Hepatocyte (in vitro differentiated cells): ENCODE measurements at regions not wholly inside any gene's neighbourhood (a gene's known extent, or its start where the extent isn't known, plus 50 kb on each side); places are given as distances from the start of the nearest gene placed in this dataset.

Experiments
- DNase-seq: peaks from one replicate; pipeline ENCODE4 v3.0.0-alpha.2; 2016; ENCODE audit warnings: low spot score
- H2AFZ ChIP-seq: fragments of 200-600 bp; sonication (generic); 2 replicates; pipeline ENCODE4 v1.6.0; 2016; ENCODE audit warnings: antibody characterized with exemption, mild to moderate bottlenecking
- H3K27ac ChIP-seq: fragments of 200-600 bp; sonication (generic); 2 replicates; pipeline ENCODE4 v1.5.1; 2016; ENCODE audit warnings: mild to moderate bottlenecking
- H3K27me3 ChIP-seq: fragments of 200-600 bp; sonication (generic); 2 replicates; pipeline ENCODE4 v1.6.1; 2016
- H3K36me3 ChIP-seq: fragments of 200-600 bp; sonication (generic); replicated peaks from 2 replicates; pipeline ENCODE4 v1.5.1; 2016; ENCODE audit warnings: low read depth; ENCODE audit not compliant: insufficient read depth
- H3K4me1 ChIP-seq: fragments of 200-600 bp; sonication (generic); 2 replicates; pipeline ENCODE4 v1.5.1; 2016; ENCODE audit warnings: mild to moderate bottlenecking, moderate library complexity; ENCODE audit not compliant: insufficient read depth
- H3K4me2 ChIP-seq: fragments of 200-600 bp; sonication (generic); 2 replicates; pipeline ENCODE4 v1.6.0; 2016
- H3K4me3 ChIP-seq: fragments of 200-600 bp; sonication (generic); 2 replicates; pipeline ENCODE4 v1.5.1; 2016; ENCODE audit warnings: mild to moderate bottlenecking
- H3K79me2 ChIP-seq: fragments of 200-600 bp; sonication (generic); 2 replicates; pipeline ENCODE4 v1.6.0; 2017; ENCODE audit warnings: mild to moderate bottlenecking
- H3K9me2 ChIP-seq: fragments of 200-600 bp; sonication (generic); replicated peaks from 2 replicates; pipeline ENCODE4 v1.6.0; 2017; ENCODE audit warnings: mild to moderate bottlenecking; ENCODE audit not compliant: insufficient read depth
- H3K9me3 ChIP-seq: fragments of 200-600 bp; sonication (generic); 2 replicates; pipeline ENCODE4 v1.5.1; 2016; ENCODE audit warnings: low read depth, mild to moderate bottlenecking
- H4K20me1 ChIP-seq: fragments of 200-600 bp; sonication (generic); 2 replicates; pipeline ENCODE4 v1.6.0; 2016; ENCODE audit warnings: mild to moderate bottlenecking; ENCODE audit not compliant: insufficient read depth, poor library complexity, severe bottlenecking
- EZH2 ChIP-seq: fragments of 200-600 bp; sonication (generic); IDR thresholded peaks from 2 replicates; pipeline ENCODE4 v1.6.1; 2016; ENCODE audit warnings: antibody characterized with exemption, mild to moderate bottlenecking, borderline replicate concordance
- EZH2phosphoT487 ChIP-seq: fragments of 200-600 bp; sonication (generic); IDR thresholded peaks from one replicate; pipeline ENCODE4 v1.6.1; 2018; ENCODE audit warnings: antibody characterized with exemption, mild to moderate bottlenecking, low read depth, moderate library complexity; ENCODE audit not compliant: unreplicated experiment, severe bottlenecking
- WGBS: methylation state at CpG from one replicate; pipeline ENCODE4 v1.1.6; 2016; ENCODE audit warnings: low lambda C conversion rate; ENCODE audit errors: missing lambda C conversion rate; 5-methylcytosine and 5-hydroxymethylcytosine counted together
- TF ChIP-seq, protein P1 (sequence below): fragments of 200-600 bp; sonication (generic); IDR thresholded peaks from 2 replicates; pipeline ENCODE4 v1.5.1; 2016; ENCODE audit warnings: antibody characterized with exemption, mild to moderate bottlenecking; ENCODE audit not compliant: poor library complexity

DNA sequence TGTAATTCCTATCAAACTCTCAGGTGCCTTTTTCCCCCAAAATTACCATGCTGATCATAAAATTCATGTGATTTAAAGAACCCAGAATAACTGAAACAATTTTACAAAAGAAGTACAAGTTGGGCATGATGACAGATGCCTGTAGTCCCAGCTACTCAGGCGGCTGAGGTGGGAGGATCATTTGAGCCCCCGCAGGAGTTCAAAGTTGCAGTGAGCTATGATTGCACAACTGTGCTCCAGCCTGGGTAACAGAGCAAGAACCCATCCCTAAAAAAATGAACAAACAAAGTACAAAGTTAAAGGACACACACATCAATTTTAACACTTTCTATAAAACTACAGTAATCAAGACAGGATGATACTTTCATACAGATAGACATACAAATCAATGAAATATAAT lies 97.9 kb upstream of the LPAR1 start:
- Histone ChIP-seq H3K9me3 (no peaks in the 10 kb centered on the region), H3K4me2 (no peak overlapping the region), H4K20me1 (no peaks in the 10 kb centered on the region), H2AFZ (no peak overlapping the region), H3K9me2 (no peaks in the 10 kb centered on the region), H3K4me1 (no peaks in the 10 kb centered on the region), H3K36me3 (no peaks in the 10 kb centered on the region), H3K27me3 (no peaks in the 10 kb centered on the region), H3K79me2 (no peaks in the 10 kb centered on the region), H3K27ac (no peak overlapping the region), H3K4me3 (no peak overlapping the region)
- 71% methylated on average over 2 of the region's 2 CpGs for WGBS
- DNase-seq, result no peak
- TF ChIP-seq EZH2 (no peak), EZH2phosphoT487 (no peak)
- TF ChIP-seq, protein P1, sequence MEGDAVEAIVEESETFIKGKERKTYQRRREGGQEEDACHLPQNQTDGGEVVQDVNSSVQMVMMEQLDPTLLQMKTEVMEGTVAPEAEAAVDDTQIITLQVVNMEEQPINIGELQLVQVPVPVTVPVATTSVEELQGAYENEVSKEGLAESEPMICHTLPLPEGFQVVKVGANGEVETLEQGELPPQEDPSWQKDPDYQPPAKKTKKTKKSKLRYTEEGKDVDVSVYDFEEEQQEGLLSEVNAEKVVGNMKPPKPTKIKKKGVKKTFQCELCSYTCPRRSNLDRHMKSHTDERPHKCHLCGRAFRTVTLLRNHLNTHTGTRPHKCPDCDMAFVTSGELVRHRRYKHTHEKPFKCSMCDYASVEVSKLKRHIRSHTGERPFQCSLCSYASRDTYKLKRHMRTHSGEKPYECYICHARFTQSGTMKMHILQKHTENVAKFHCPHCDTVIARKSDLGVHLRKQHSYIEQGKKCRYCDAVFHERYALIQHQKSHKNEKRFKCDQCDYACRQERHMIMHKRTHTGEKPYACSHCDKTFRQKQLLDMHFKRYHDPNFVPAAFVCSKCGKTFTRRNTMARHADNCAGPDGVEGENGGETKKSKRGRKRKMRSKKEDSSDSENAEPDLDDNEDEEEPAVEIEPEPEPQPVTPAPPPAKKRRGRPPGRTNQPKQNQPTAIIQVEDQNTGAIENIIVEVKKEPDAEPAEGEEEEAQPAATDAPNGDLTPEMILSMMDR, result no peak

DNA sequence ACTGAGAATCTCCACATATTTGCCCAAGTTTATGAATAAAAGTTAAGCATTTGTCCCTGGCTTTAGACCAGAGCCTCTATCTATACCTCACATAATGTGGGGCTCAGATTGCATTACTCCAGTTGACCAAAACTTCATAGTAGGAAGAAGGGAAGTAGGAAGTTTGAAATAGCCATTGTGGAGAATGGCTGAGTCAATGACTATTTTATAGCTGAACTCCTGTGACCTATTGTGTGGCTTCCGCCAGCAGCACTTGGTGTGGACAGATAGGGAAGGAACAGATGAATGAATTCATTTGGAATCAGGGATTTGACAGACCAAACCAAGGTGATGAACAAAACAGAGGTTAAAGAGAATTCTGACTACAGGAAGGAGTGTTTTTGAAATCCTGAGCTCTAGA lies 92.9 kb upstream of the LPAR1 start:
- Histone ChIP-seq H3K4me3 (no peak overlapping the region), H3K36me3 (no peaks in the 10 kb centered on the region), H4K20me1 (no peaks in the 10 kb centered on the region), H2AFZ (no peak overlapping the region), H3K4me1 (no peaks in the 10 kb centered on the region), H3K4me2 (no peak overlapping the region), H3K9me2 (no peaks in the 10 kb centered on the region), H3K79me2 (no peaks in the 10 kb centered on the region), H3K9me3 (no peaks in the 10 kb centered on the region), H3K27me3 (no peaks in the 10 kb centered on the region), H3K27ac (no peak overlapping the region)
- TF ChIP-seq EZH2 (no peak), EZH2phosphoT487 (no peak)
- TF ChIP-seq, protein P1, result no peak
- no peak for DNase-seq
- 88% methylated on average over 1 of the region's 1 CpG for WGBS

DNA sequence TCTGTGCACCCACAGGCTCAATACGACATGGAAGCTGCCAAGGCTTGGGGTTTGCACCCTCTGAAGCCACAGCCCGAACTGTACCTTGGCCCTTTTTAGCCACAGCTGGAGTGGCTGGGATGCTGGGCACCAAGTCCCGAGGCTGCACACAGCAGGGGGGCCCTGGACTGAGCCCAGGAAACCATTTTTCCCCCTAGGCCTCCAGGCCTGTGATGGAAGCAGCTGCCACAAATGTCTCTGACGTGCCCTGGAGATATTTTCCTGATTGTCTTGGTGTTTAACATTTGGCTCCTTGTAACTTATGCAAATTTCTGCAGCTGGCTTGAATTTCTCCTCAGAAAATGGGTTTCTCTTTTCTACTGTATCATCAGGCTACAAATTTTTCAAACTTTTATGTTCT lies 82.3 kb upstream of the LPAR1 start:
- Histone ChIP-seq H2AFZ (no peak overlapping the region), H3K9me3 (no peaks in the 10 kb centered on the region), H3K9me2 (no peaks in the 10 kb centered on the region), H4K20me1 (no peaks in the 10 kb centered on the region), H3K4me2 (no peak overlapping the region), H3K79me2 (no peaks in the 10 kb centered on the region), H3K36me3 (no peaks in the 10 kb centered on the region), H3K27ac (no peak overlapping the region), H3K27me3 (no peaks in the 10 kb centered on the region), H3K4me1 (no peaks in the 10 kb centered on the region), H3K4me3 (no peak overlapping the region)
- 82% methylated on average over 4 of the region's 4 CpGs for WGBS
- TF ChIP-seq EZH2phosphoT487 (no peak), EZH2 (no peak)
- TF ChIP-seq, protein P1, result no peak
- DNase-seq, result no peak

GRCh38 chr9:111118256-111118948 lies 80.1 kb upstream of the LPAR1 start:
- Histone ChIP-seq H3K4me2 (no peak overlapping the region), H3K9me3 (no peaks in the 10 kb centered on the region), H3K9me2 (no peaks in the 10 kb centered on the region), H4K20me1 (no peaks in the 10 kb centered on the region), H3K36me3 (no peaks in the 10 kb centered on the region), H3K79me2 (no peaks in the 10 kb centered on the region), H3K4me1 (no peaks in the 10 kb centered on the region), H3K27ac (no peak overlapping the region), H3K4me3 (no peak overlapping the region), H3K27me3 (no peaks in the 10 kb centered on the region), H2AFZ (no peak overlapping the region)
- DNase-seq, result no peak
- TF ChIP-seq, protein P1, result no peak
- TF ChIP-seq EZH2phosphoT487, result no peak
- no peak for TF ChIP-seq EZH2
